Fibroblast of skin of left quadriceps (primary cell): ENCODE measurements at regions not wholly inside any gene's neighbourhood (a gene's known extent, or its start where the extent isn't known, plus 50 kb on each side); places are given as distances from the start of the nearest gene placed in this dataset.

ENCODE experiments used
- DNase-seq, 2 experiments: peaks; one replicate each; pipeline ENCODE4 v3.0.0-alpha.2; 2013; ENCODE audit warnings: low read depth in 2 of 2

DNA sequence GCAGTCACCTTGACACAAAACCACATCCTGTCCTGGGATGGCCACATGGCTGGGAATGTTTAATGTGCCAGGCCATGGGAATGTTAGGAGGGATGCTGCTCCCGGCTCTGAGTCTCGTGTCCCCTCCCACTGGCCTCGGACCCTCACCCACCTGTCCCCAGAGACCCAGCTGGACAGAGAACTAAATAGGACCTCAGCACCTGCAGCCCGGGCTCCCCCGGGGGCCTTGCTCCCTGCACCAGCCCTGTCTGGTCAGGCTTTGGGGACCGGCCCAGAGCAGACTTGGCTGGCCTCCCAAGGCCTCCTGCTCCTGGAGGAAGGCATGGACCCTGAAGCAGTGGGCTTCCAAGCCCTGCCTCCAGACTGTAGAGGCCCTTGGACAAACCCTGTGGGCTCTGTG, 100.0 kb upstream of the IQSEC1 start:
- no peak for DNase-seq

DNA sequence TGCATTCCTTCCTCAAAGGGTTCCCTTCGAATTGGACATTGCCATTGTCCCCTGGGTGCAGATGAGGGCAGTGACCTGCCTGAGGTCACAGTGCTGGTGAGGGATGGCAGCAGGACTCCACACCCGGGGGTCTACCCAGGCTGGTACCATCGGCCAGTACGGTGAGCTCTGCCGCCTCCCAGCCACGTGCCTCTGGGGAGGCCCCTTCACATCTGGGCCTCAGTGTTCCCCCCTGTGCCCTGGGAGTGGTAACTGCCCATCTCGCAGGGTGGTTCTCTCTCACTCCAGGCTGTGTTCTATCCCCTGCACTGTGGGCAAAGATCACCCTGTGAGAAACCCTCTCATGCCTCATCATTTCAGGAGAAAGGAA, 99.4 kb upstream of the IQSEC1 start:
- no peak for DNase-seq

- DNase-seq = no peak
Measured at GRCh38 chr3:13171704-13172643, 98.7 kb upstream of the IQSEC1 start.

DNA sequence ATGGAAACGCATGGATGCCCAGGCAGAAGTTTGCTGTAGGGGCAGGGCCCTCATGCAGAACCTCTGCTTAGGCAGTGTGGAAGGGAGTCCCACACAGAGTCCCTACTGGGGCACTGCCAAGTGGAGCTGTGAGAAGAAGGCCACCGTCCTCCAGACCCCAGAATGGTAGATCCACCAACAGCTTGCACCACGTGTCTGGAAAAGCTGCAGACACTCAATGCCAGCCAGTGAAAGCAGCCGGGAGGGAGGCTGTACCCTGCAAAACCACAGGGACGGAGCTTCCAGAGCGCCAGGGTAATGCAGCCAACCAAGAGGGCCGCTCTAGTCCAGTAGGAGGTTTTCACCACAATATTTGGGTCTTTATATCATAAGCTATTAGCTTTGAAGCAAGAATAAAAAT, 97.1 kb upstream of the IQSEC1 start:
- no peak for DNase-seq

- DNase-seq = no peak
Measured at GRCh38 chr3:13168391-13168790, 95.2 kb upstream of the IQSEC1 start.

- DNase-seq = no peak
Measured at GRCh38 chr3:13167829-13168228, 94.6 kb upstream of the IQSEC1 start.

- DNase-seq = no peak
Measured at GRCh38 chr3:13167064-13167743, 94.0 kb upstream of the IQSEC1 start.

GRCh38 chr3:13166243-13167063, 93.2 kb upstream of the IQSEC1 start:
- DNase-seq = no peak

- no peak for DNase-seq
Measured at GRCh38 chr3:13165576-13165975, 92.3 kb upstream of the IQSEC1 start.

DNA sequence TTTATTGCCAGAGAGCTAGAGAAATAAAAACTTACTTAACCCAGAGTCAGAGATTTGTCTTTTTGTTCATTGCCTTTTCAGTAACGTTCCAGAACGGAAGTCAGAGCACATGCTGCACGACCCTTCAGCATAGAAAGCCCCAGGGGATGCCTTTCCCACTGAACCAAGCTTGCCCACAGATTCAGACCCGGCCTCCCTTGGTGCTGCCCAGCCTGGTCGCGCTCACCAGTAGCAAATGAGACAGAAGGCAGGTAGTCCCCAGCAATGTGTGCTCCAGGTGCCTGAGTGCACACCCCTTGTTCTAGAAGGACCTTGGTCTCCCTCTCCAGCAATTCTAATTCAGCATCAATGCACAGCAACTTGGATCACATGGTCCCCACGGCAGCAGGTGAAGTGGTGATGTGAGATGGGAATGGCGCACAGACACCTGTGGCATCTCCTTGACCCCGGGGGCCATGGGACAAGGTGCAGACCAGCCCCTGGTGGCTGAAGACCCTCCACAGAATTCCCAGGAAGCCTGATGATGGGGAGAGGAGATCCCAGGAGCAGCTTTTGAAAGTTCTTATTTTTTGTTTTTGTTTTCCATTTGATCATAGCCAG, 91.8 kb upstream of the IQSEC1 start:
- DNase-seq = no peak

DNA sequence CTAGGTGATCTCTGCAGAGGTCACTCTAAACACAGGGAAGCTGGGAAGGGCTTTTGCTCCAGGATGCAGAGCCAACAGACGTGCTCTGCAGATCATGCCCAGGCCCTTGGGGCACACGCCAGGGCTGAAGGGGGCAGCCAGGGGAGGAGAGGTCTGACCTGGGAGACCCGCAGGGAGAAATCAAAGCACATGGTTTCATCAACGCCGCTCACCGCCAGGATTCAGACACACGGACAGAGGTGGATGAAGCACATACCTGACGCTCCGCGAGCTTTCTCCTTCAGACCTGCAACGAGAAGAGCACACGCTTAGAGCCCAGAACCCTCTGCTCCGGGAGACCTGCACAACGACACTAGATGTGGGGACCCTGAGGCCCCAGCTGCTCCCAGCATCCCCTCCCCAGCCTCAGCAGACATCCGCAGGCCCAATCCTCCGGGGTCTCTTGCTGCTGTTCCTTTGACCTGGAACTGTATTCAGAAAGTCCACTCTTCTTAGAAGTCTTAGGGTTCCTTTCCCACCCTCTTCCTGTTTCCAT, 90.7 kb upstream of the IQSEC1 start:
- DNase-seq = no peak

- no peak for DNase-seq
Measured at GRCh38 chr3:13162549-13163320, 89.5 kb upstream of the IQSEC1 start.

DNA sequence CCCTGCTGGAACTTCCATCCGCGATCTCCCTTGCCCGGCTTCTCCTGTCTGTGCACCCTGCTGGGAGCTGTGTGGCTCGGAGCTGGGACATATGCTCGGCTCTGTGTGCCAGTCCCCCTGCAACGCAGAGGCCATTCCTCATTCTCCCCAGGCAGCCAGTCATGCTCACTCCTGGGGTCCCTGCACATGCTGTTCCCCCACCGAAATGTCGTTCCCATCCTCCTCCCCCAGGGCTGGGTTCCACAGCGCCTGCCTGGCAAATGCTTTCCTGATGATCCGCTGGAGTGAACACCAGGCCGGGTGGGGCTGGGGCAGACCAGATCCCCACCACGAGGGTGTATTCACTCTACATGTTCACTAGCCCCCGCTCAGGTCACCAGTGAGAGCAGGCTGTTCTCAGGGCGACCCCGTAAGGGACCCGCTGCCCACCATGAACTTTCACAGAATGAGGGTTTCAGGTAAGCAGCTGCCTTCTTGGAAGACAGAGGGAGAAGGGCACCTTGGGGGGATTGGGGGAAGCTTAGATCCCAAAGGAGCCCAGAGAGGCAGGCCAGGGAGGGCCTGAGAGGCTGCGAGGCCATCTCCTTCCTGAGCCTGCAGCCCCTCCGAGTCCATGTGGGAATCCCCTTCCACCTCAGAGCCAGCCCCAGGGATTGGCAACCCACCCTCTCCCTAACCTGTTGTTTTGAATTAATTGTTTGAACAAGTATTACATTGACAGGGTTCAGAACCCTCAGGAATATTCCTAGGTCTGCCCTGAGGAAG, 88.7 kb upstream of the IQSEC1 start:
- DNase-seq = no peak

GRCh38 chr3:13161021-13161759, 88.0 kb upstream of the IQSEC1 start:
- no peak for DNase-seq

- no peak for DNase-seq
Measured at GRCh38 chr3:13160619-13161018, 87.4 kb upstream of the IQSEC1 start.

DNA sequence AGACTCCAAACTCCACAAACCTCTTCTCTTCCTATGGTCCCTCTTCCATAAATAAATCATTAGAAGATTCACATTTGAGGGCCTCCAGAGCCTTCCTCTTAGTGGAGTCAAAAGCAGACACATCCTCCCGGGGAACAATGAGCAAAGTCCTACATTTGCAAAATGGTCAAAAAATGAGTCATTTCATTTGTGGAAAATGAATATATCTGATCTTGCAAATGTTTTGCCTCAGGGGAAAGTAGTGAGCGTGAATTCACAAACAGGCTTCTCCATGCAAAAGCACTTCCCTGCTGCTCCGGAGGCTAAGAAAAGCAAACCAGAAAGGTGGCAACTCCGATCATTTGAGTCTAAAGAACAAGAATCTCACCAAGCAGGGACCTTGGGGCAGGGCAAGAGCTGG, 86.7 kb upstream of the IQSEC1 start:
- no peak for DNase-seq

GRCh38 chr3:13158871-13159270, 85.6 kb upstream of the IQSEC1 start:
- no peak for DNase-seq

GRCh38 chr3:13158408-13158807, 85.2 kb upstream of the IQSEC1 start:
- DNase-seq = no peak

DNA sequence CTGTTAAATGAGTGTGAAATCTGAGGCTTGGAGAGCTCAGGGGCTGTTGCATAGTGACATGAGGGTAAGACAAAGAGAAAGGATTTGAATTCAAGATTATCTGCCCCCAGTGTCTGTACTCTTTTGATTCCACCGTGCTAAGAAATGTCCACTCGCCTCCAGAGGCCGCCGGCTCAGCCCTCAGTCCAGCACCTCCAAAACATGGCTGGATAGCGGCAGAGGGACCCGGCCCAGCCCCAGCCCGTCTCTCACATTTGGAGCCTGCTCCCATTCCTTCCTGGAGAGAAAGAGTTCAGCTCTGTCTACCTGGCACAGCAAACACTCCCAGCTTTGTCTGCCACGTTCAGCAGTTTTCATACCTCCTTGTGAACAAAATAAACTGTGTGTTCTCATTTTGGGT, 84.8 kb upstream of the IQSEC1 start:
- no peak for DNase-seq
